Mesendoderm (in vitro differentiated cells): ENCODE measurements at regions not wholly inside any gene's neighbourhood (a gene's known extent, or its start where the extent isn't known, plus 50 kb on each side); places are given as distances from the start of the nearest gene placed in this dataset.

ENCODE experiments used
- DNase-seq: peaks from one replicate; pipeline ENCODE4 v3.0.0; 2013
- H2AK5ac ChIP-seq: 2 replicates; pipeline ENCODE4 v1.6.1; 2013; ENCODE audit warnings: low read length, inconsistent platforms
- H2BK120ac ChIP-seq: 2 replicates; pipeline ENCODE4 v1.6.1; 2013; ENCODE audit warnings: low read depth, mild to moderate bottlenecking, low read length, moderate library complexity, mixed read lengths
- H2BK15ac ChIP-seq: replicated peaks from 2 replicates; pipeline ENCODE4 v1.6.1; 2013; ENCODE audit warnings: low read depth, mild to moderate bottlenecking, moderate library complexity
- H2BK5ac ChIP-seq: 2 replicates; pipeline ENCODE4 v1.6.1; 2013; ENCODE audit warnings: low read length, inconsistent platforms
- H3K18ac ChIP-seq: 2 replicates; pipeline ENCODE4 v1.6.1; 2013; ENCODE audit warnings: mild to moderate bottlenecking, low read length, mixed read lengths
- H3K23ac ChIP-seq: one replicate; pipeline ENCODE4 v1.6.1; 2013; ENCODE audit warnings: low read length
- H3K27ac ChIP-seq: 2 replicates; pipeline ENCODE4 v1.5.1; 2013; ENCODE audit warnings: low read depth, mild to moderate bottlenecking, inconsistent platforms, low read length, moderate library complexity
- H3K27me3 ChIP-seq: 2 replicates; pipeline ENCODE4 v1.6.1; 2013; ENCODE audit warnings: low read length, control low read depth, mild to moderate bottlenecking, inconsistent platforms; ENCODE audit not compliant: insufficient read depth, poor library complexity
- H3K36me3 ChIP-seq: 2 replicates; pipeline ENCODE4 v1.6.1; 2013; ENCODE audit warnings: low read length, inconsistent platforms; ENCODE audit not compliant: control insufficient read depth, insufficient read depth
- H3K4ac ChIP-seq: one replicate; pipeline ENCODE4 v1.6.1; 2013; ENCODE audit warnings: low read depth, mild to moderate bottlenecking, low read length, moderate library complexity
- H3K4me1 ChIP-seq: 2 replicates; pipeline ENCODE4 v1.6.1; 2013; ENCODE audit warnings: low read depth, low read length, inconsistent platforms; ENCODE audit not compliant: control insufficient read depth
- H3K4me2 ChIP-seq: 2 replicates; pipeline ENCODE4 v1.6.1; 2013; ENCODE audit warnings: low read length
- H3K4me3 ChIP-seq: 2 replicates; pipeline ENCODE4 v1.5.1; 2013; ENCODE audit warnings: mild to moderate bottlenecking, low read length
- H3K56ac ChIP-seq: one replicate; pipeline ENCODE4 v1.6.1; 2013; ENCODE audit warnings: low read length
- H3K79me1 ChIP-seq: 2 replicates; pipeline ENCODE4 v1.6.1; 2013; ENCODE audit warnings: low read length, inconsistent platforms
- H3K79me2 ChIP-seq: 2 replicates; pipeline ENCODE4 v1.6.1; 2013; ENCODE audit warnings: mild to moderate bottlenecking, low read length; ENCODE audit not compliant: control insufficient read depth, insufficient read depth
- H3K9ac ChIP-seq: 2 replicates; pipeline ENCODE4 v1.6.1; 2013; ENCODE audit warnings: low read length, inconsistent platforms
- H4K5ac ChIP-seq: one replicate; pipeline ENCODE4 v1.6.1; 2013; ENCODE audit warnings: low read length
- H4K8ac ChIP-seq: one replicate; pipeline ENCODE4 v1.6.1; 2013; ENCODE audit warnings: low read depth, mild to moderate bottlenecking, control low read depth, low read length, moderate library complexity
- WGBS: extraction: QIAGEN DNeasy Blood & Tissue Kit; methylation state at CpG from one replicate; pipeline ENCODE4 v1.1.7; 2013; ENCODE audit warnings: low lambda C conversion rate, missing lambda C conversion rate; ENCODE audit not compliant: insufficient coverage; ENCODE audit errors: extremely low coverage; 5-methylcytosine and 5-hydroxymethylcytosine counted together

DNA sequence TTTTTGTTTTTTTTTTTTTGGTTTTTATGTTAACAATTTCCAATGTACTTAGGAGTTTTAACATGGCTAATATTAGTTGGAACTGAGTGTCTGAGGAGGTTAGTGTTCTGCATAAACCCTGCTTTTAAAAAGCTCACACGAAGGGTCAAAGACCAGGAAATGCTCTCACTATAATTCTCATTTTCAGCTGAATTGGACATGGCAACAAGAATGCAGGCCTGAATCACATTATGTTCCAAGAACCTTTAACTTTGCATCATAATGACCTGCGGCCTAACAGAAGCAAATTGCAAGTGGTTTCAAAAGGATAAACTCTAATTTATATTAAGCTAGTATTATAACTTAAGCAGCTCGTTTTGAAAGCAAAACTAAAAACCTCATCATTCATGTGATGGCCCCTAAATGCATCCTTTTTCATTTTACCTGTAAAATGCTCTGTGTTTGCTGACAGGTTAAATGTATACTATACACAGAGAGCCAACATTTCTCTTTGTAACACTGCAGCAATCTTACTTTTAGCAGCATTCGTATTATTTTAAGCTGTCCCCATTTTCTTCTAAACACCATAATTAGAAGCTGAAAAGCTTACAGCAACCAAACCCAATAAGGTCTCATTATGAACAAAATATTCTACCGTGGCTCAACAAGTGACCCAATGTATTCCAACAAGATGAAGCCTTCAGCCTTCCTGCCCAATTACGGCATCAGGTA, 242.8 kb upstream of the SP4 start:
- Histone ChIP-seq H3K79me2 (no peaks in the 10 kb centered on the region), H2AK5ac (no peak overlapping the region), H3K27me3 (no peaks in the 10 kb centered on the region), H3K4me2 (no peak overlapping the region), H3K4me3 (no peak overlapping the region), H2BK15ac (peak overlapping the region; percentile 74), H3K4me1 (no peaks in the 10 kb centered on the region), H3K79me1 (no peaks in the 10 kb centered on the region), H3K27ac (no peak overlapping the region), H4K5ac (no peak overlapping the region), H3K4ac (no peak overlapping the region), H2BK120ac (no peak overlapping the region), H3K18ac (no peak overlapping the region), H2BK5ac (no peak overlapping the region), H3K9ac (no peak overlapping the region), H3K36me3 (no peaks in the 10 kb centered on the region), H3K23ac (no peak overlapping the region), H4K8ac (no peak overlapping the region), H3K56ac (no peak overlapping the region)
- DNase-seq, result no peak
- no CpG with 5 or more reads among the region's 6 CpGs for WGBS

DNA sequence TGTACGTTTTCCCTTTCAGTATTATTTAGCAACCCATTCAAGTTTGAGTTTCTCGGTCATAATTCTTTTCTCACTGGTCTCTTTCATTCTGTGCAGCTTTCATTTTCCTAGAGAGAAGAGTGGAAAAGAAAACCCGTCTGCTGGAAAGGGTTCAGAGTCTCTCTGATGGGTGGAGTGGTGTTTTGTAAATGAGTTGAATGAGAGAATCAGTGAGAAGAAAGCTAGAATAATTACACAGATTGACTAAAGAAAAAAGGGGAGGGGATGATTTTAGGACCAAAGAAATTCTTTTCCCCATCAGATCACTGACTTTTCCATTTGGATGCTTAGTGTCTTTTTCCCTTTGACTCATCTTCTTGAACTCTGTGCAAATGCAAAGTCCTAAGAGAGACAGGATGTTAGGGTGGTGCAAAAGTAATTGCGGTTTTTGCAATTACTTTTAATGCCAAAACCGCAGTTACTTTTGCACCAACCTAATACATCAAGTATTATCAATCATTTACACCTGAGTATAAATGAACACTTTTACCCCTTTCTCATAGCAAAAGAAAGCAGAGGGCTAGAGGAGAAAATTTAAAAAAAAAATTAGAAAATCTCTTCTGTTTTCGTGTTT, 242.1 kb upstream of the SP4 start:
- Histone ChIP-seq H3K4ac (no peak overlapping the region), H3K79me2 (no peaks in the 10 kb centered on the region), H4K8ac (no peak overlapping the region), H3K4me3 (no peak overlapping the region), H2AK5ac (no peak overlapping the region), H2BK15ac (no peak overlapping the region), H3K27me3 (no peaks in the 10 kb centered on the region), H2BK120ac (no peak overlapping the region), H3K23ac (no peak overlapping the region), H4K5ac (no peak overlapping the region), H3K36me3 (no peaks in the 10 kb centered on the region), H3K56ac (no peak overlapping the region), H3K9ac (no peak overlapping the region), H3K27ac (no peak overlapping the region), H3K4me1 (no peaks in the 10 kb centered on the region), H3K18ac (no peak overlapping the region), H3K4me2 (no peak overlapping the region), H2BK5ac (no peak overlapping the region), H3K79me1 (no peaks in the 10 kb centered on the region)
- WGBS, result no CpG with 5 or more reads among the region's 6 CpGs
- DNase-seq, result no peak

DNA sequence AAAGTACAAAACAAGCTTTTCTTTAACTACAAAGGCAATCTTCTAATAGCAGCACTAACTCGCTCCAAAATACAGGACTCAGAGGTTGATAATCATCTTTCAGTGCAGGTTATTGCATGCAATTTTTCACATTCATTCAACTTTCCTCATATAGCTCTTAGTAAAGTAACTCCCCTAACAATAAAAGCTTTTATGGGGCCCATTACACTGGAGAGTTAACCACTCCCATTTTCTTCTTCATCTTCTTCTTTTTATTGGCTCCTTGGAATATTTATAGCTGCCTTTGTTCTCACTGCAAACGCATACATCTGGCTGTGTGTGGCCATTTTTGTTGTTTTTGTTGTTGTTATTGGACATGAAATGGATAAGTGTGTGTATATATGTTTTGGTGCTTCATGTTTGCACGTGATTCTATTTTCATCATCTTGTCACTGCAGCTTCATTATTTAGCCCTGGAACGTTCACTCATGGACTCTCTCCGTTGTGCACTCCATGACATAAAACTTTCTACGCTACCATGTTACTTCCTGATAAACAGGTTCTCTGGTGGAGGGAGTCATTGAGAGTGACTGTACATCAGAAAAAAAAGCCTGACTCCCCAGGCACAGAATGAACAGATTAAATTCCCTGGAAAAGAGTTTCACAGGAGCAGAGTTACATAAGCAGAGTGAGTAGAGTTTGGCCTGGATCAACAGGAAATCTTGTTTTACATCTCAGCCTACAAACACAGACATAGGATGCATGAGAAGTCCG, 236.4 kb upstream of the SP4 start:
- peaks cover 5% of the 10 kb centered on the region for H3K4me1 ChIP-seq
- H2BK120ac ChIP-seq, result no peak overlapping the region
- no peak overlapping the region for H3K18ac ChIP-seq
- H3K4ac ChIP-seq, result no peak overlapping the region
- H3K27ac ChIP-seq, result no peak overlapping the region
- H2BK5ac ChIP-seq, result no peak overlapping the region
- H2BK15ac ChIP-seq, result no peak overlapping the region
- WGBS, result no CpG with 5 or more reads among the region's 7 CpGs
- no peak overlapping the region for H3K56ac ChIP-seq
- no peak for DNase-seq
- no peak overlapping the region for H3K4me2 ChIP-seq
- H3K23ac ChIP-seq, result no peak overlapping the region
- H2AK5ac ChIP-seq, result no peak overlapping the region
- H3K27me3 ChIP-seq, result no peaks in the 10 kb centered on the region
- H4K8ac ChIP-seq, result no peak overlapping the region
- no peaks in the 10 kb centered on the region for H3K79me2 ChIP-seq
- H3K9ac ChIP-seq, result no peak overlapping the region
- H3K79me1 ChIP-seq, result no peaks in the 10 kb centered on the region
- H3K4me3 ChIP-seq, result no peak overlapping the region
- H4K5ac ChIP-seq, result no peak overlapping the region
- H3K36me3 ChIP-seq, result no peaks in the 10 kb centered on the region

DNA sequence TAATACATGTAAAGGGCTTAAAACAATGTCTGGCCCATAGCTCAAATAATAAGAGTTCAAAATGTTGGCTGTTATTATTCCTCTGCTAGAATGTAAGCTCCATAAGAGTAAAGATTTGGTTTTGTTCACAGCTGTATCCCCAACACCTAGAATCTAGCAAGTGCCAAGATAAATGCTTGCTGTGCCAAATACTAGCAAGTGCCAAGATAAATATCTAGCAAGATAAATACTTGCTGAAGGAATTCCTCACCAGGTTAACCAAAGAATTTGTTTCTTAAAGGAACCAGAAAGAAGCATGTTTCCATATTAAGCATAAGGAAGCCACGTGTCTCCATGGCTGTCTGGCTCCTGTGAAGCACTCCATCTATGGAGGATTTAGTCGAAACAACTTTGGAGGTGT, 235.2 kb upstream of the SP4 start:
- Histone ChIP-seq H3K4me3 (no peak overlapping the region), H2BK120ac (no peak overlapping the region), H3K4ac (no peak overlapping the region), H2AK5ac (no peak overlapping the region), H3K56ac (no peak overlapping the region), H3K4me2 (no peak overlapping the region), H3K4me1 (peaks cover 5% of the 10 kb centered on the region), H3K36me3 (no peaks in the 10 kb centered on the region), H3K23ac (no peak overlapping the region), H4K8ac (no peak overlapping the region), H3K27me3 (no peaks in the 10 kb centered on the region), H3K9ac (no peak overlapping the region), H3K79me1 (no peaks in the 10 kb centered on the region), H3K27ac (no peak overlapping the region), H2BK5ac (no peak overlapping the region), H3K79me2 (no peaks in the 10 kb centered on the region), H4K5ac (no peak overlapping the region), H3K18ac (no peak overlapping the region), H2BK15ac (no peak overlapping the region)
- no CpG with 5 or more reads among the region's 2 CpGs for WGBS
- DNase-seq, result peak; percentile 22

DNA sequence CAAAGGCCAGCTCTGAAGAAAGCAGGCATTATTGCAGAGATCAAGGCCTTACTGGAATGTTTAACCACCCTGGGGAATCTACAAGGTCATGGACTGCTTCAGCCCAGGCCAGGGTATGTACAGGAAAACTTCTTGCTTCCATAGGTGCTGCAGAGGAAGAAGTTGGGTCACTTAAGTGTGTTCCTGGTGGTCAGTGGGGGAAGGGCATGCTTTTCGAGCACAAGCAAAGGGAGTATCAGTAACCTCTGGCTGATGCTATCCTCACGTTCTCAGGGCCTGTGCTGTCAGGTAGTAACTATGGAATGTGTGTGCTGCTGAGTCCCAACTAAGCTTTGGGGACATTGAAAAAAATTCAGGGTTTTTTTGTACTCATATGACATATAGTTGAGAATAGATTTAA, 234.0 kb upstream of the SP4 start:
- H3K9ac ChIP-seq, result no peak overlapping the region
- no CpG with 5 or more reads among the region's 2 CpGs for WGBS

More for the DNA sequence above, 234.0 kb upstream of the SP4 start:
- H3K4ac ChIP-seq, result no peak overlapping the region
- no peak overlapping the region for H4K8ac ChIP-seq
- no peak overlapping the region for H3K23ac ChIP-seq
- H3K4me3 ChIP-seq, result no peak overlapping the region
- H2BK120ac ChIP-seq, result no peak overlapping the region
- no peak overlapping the region for H3K56ac ChIP-seq
- H4K5ac ChIP-seq, result no peak overlapping the region
- no peak overlapping the region for H2AK5ac ChIP-seq
- DNase-seq, result peak; percentile 46
- H3K79me2 ChIP-seq, result no peaks in the 10 kb centered on the region
- H3K79me1 ChIP-seq, result no peaks in the 10 kb centered on the region
- H3K18ac ChIP-seq, result no peak overlapping the region
- no peaks in the 10 kb centered on the region for H3K27me3 ChIP-seq
- no peak overlapping the region for H3K27ac ChIP-seq
- H3K4me2 ChIP-seq, result no peak overlapping the region
- peaks cover 5% of the 10 kb centered on the region for H3K4me1 ChIP-seq
- no peak overlapping the region for H2BK5ac ChIP-seq
- no peak overlapping the region for H2BK15ac ChIP-seq
- no peaks in the 10 kb centered on the region for H3K36me3 ChIP-seq
